NK-92 treated with Interleukin-12 subunit alpha and Interleukin-12 subunit beta, amount 100 ng/mL, for 24 hours (cell line): ENCODE measurements at regions not wholly inside any gene's neighbourhood (a gene's known extent, or its start where the extent isn't known, plus 50 kb on each side); places are given as distances from the start of the nearest gene placed in this dataset.
"Not testable (repeated sequence)": the region's sequence is repeated elsewhere in the genome, so short reads cannot be mapped to it uniquely, and the experiment has no call there.

Experiments used
- DNase-seq: peaks from one replicate; lab custom pipeline; 2025; lab: John Stamatoyannopoulos, UW

GRCh38 chr1:146640671-146641070, 297.5 kb upstream of the NBPF12 start:
- not testable (repeated sequence) for DNase-seq

DNA sequence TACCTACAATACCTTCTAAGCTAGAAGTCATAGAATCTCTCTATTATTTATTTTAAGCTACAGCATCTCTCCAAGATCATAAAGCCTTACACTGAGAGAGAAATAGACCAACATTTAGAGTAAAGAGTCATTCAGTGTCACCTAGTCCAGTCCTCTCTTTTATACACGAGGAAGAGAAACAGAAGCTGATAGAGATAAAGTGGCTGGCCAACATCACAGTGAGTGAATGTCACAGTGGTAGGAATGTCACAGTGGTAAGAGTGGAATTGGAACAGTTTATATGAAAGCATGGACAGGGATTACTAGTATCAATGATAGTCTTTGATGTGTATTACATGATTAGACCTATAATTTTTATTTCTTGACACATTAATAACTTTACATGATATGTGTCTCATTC, 307.8 kb upstream of the NBPF12 start:
- DNase-seq = not testable (repeated sequence)

GRCh38 chr1:146618582-146618981, 319.5 kb upstream of the NBPF12 start:
- not testable (repeated sequence) for DNase-seq

- not testable (repeated sequence) for DNase-seq
Measured at GRCh38 chr1:146604681-146605080, 333.4 kb upstream of the NBPF12 start.

- DNase-seq = not testable (repeated sequence)
Measured at GRCh38 chr1:146600720-146601307, 337.3 kb upstream of the NBPF12 start.

DNA sequence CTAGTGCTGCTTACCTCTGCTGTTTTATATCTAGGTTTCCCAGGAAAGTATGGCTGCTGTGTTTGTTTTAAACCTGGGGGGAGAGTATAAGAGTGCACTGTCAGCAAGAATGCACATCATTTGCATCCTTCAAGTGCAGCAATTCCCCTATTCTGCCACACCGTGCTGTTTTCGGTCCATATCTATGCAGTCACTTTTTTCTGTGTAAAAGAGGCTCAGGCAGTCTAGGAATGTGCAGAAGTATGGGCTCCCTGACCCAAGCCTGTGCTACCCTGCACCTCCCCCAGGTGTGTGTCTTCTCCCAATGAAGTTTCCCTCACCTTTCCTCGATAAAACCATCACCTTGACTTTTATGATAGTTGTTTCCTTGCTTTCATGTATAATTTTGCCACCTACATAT, 338.2 kb upstream of the NBPF12 start:
- DNase-seq = not testable (repeated sequence)

- DNase-seq = not testable (repeated sequence)
Measured at GRCh38 chr1:146581229-146581628, 352.4 kb upstream of the NOTCH2NLA start.

GRCh38 chr1:146567541-146567940, 338.7 kb upstream of the NOTCH2NLA start:
- not testable (repeated sequence) for DNase-seq

DNA sequence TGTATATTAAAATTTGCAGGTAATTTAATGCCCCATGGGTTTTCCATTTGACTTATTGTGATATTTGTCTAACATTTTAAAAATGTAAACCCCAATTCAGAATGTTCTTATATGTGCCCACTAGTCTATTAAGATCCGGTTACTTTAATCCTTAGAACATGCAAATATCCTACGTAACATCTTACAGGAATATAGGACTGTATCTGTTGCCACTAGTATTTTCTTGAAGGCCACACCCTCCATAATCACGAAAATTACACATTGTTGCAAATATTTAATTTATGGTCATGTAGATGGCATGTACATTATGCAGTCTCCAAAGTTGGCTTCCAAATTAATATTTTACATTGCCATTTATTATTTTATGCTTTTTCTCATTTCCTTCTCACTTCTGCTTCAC, 329.2 kb upstream of the NOTCH2NLA start:
- DNase-seq = not testable (repeated sequence)

GRCh38 chr1:146556405-146556804, 327.6 kb upstream of the NOTCH2NLA start:
- not testable (repeated sequence) for DNase-seq

- not testable (repeated sequence) for DNase-seq
Measured at GRCh38 chr1:146552414-146552813, 323.6 kb upstream of the NOTCH2NLA start.

- DNase-seq = not testable (repeated sequence)
Measured at GRCh38 chr1:146548684-146549083, 319.9 kb upstream of the NOTCH2NLA start.

DNA sequence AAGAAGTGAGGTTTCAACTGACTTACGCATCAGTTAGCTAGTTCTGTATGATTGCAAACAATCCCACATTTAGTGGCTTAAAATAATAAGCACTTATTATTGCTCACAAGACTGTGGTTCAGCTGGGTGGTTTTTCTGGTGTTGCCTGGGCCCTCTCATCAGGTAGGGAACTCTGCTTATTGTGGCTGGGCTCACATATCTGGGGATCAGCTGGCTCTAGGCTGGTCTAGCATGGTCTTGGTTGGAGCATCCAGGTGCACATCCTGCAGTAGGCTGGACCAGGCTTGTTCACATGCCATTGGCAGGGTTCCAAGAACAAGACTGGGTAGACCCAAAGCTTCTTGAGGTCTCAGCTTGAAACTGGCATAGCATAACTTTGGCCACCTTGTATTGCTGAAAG, 317.4 kb upstream of the NOTCH2NLA start:
- not testable (repeated sequence) for DNase-seq

- not testable (repeated sequence) for DNase-seq
Measured at GRCh38 chr1:146537775-146538373, 309.1 kb upstream of the NOTCH2NLA start.

DNA sequence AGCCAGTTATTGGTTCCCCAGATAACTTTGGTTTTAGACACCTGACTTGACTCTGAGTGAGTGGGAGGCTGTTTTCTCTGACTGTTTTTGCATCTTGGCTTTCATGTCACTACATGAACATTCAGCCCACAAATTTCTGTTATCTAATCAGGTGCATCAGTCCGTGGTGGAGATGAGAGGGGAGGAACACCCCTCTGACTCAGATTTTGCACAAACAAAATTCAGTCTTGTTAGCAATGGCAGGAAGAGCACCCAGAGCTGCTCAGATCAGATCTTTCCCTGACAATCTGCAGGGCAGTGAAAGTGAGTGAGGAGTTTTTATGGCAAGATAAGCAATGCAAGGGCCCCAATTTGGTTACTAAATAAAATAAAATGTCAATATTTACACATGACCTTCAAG, 307.2 kb upstream of the NOTCH2NLA start:
- not testable (repeated sequence) for DNase-seq

- DNase-seq = not testable (repeated sequence)
Measured at GRCh38 chr1:146535575-146535974, 306.8 kb upstream of the NOTCH2NLA start.

GRCh38 chr1:146530958-146531357, 302.1 kb upstream of the NOTCH2NLA start:
- DNase-seq = not testable (repeated sequence)

GRCh38 chr1:146522812-146523211, 294.0 kb upstream of the NOTCH2NLA start:
- DNase-seq = not testable (repeated sequence)

- not testable (repeated sequence) for DNase-seq
Measured at GRCh38 chr1:146522345-146522744, 293.5 kb upstream of the NOTCH2NLA start.

GRCh38 chr1:146521804-146522203, 293.0 kb upstream of the NOTCH2NLA start:
- DNase-seq = not testable (repeated sequence)

DNA sequence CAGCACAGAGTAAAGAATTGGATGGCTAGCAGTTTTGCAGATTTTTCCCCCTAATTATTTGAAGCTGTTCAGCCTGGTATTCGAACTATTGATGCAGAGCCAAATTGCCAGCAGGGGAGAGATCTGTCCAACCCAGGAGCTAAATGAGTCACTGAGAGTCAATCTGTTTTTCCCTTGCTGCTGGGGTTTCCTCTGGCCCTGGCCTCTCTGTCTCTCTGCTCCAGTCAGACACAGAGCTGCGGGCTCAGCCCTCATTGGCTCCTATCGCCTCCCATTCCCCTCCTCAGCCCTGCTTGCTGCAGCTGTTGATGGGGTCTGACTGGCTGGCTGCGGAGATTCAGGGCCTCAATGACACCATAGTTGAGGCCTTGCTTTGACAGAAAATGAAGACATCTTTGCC, 284.9 kb upstream of the NOTCH2NLA start:
- not testable (repeated sequence) for DNase-seq

DNA sequence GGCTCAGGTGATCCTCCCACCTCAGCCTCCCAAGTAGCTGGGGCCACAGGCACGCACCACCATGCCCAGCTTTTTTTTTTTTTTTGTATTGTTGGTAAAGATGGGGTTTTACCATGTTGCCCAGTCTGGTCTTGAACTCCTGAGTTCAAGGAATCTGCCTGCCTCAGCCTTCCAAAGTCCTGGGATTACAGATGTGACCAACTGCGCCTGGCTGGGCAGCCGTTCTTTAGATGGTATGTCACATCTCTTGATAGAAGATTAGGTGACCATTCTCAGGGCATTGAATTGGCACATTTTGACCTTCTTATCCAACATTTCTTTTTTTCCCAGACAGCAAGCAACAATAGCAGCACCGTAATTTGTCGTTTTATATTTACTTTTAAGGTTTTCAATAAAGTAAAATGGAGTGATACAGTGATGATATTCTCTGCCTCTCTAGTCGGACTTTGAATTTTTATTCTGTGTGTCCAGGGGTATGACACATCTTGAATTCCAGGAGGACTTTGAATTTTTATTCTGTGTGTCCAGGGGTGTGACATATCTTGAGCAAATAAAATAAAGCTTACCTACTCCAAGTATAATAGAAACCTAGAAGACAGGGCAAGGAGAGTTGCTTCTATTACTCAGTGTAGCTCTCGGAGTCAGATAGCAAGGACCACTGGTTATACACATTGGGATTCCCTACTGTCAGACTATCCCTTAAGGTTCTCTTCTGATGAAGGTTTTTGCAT, 282.4 kb upstream of the NOTCH2NLA start:
- DNase-seq = not testable (repeated sequence)
